Astrocyte of the hippocampus (primary cell): ENCODE measurements at regions not wholly inside any gene's neighbourhood (a gene's known extent, or its start where the extent isn't known, plus 50 kb on each side); places are given as distances from the start of the nearest gene placed in this dataset.

Experiments
- DNase-seq: peaks from one replicate; pipeline ENCODE4 v3.0.0; 2011; ENCODE audit warnings: low read depth, low spot score

GRCh38 chr3:167958141-167958540 lies 137.6 kb downstream of the GOLIM4 start:
- no peak for DNase-seq

- no peak for DNase-seq
Measured at GRCh38 chr3:167952969-167953368, 142.8 kb downstream of the GOLIM4 start.

GRCh38 chr3:167950212-167950611 lies 145.5 kb downstream of the GOLIM4 start:
- no peak for DNase-seq

- peak; percentile 76 for DNase-seq
Measured at GRCh38 chr3:167941234-167941995, 154.3 kb downstream of the GOLIM4 start.

- DNase-seq: peak; percentile 3
Measured at GRCh38 chr3:167940241-167940640, 155.5 kb downstream of the GOLIM4 start.

- DNase-seq: no peak
Measured at GRCh38 chr3:167938516-167938915, 157.2 kb downstream of the GOLIM4 start.

- no peak for DNase-seq
Measured at GRCh38 chr3:167936019-167936418, 159.7 kb downstream of the GOLIM4 start.

- no peak for DNase-seq
Measured at GRCh38 chr3:167930453-167930852, 165.3 kb downstream of the GOLIM4 start.

- DNase-seq: no peak
Measured at GRCh38 chr3:167929968-167930367, 165.8 kb downstream of the GOLIM4 start.

GRCh38 chr3:167928381-167928780 lies 167.3 kb downstream of the GOLIM4 start:
- no peak for DNase-seq

- DNase-seq: no peak
Measured at GRCh38 chr3:167920747-167921146, 175.0 kb downstream of the GOLIM4 start.

GRCh38 chr3:167919590-167919989 lies 176.1 kb downstream of the GOLIM4 start:
- DNase-seq: no peak

- peak; percentile 4 for DNase-seq
Measured at GRCh38 chr3:167918686-167919085, 177.0 kb downstream of the GOLIM4 start.

- DNase-seq: no peak
Measured at GRCh38 chr3:167918008-167918596, 177.6 kb downstream of the GOLIM4 start.

GRCh38 chr3:167913219-167913835 lies 177.8 kb downstream of the SERPINI1 start:
- peak; percentile 31 for DNase-seq

GRCh38 chr3:167909952-167910351 lies 174.4 kb downstream of the SERPINI1 start:
- DNase-seq: no peak

- DNase-seq: no peak
Measured at GRCh38 chr3:167909504-167909896, 174.0 kb downstream of the SERPINI1 start.

- DNase-seq: no peak
Measured at GRCh38 chr3:167908746-167909503, 173.4 kb downstream of the SERPINI1 start.

GRCh38 chr3:167908221-167908620 lies 172.7 kb downstream of the SERPINI1 start:
- no peak for DNase-seq

- DNase-seq: no peak
Measured at GRCh38 chr3:167901138-167901537, 165.6 kb downstream of the SERPINI1 start.

GRCh38 chr3:167899093-167899492 lies 163.6 kb downstream of the SERPINI1 start:
- no peak for DNase-seq

GRCh38 chr3:167898091-167898490 lies 162.6 kb downstream of the SERPINI1 start:
- DNase-seq: no peak
